ENCODE measurements at regions not wholly inside any gene's neighbourhood (a gene's known extent, or its start where the extent isn't known, plus 50 kb on each side); places are given as distances from the start of the nearest gene placed in this dataset.
"Not testable (repeated sequence)": the region's sequence is repeated elsewhere in the genome, so short reads cannot be mapped to it uniquely, and the experiment has no call there.

GRCh38 chrY:7355891-7356290 is 444.3 kb upstream of the AMELY start:
- not testable (repeated sequence) for H2AK5ac ChIP-seq (ENCODE audit: low read length, severe bottlenecking); H3K14ac ChIP-seq (ENCODE audit: low read length in 2 of 2); H3K4me2 ChIP-seq (ENCODE audit: low read length, poor library complexity, severe bottlenecking); H3K23ac ChIP-seq (ENCODE audit: low read length in 2 of 2); H2BK12ac ChIP-seq (ENCODE audit: low read length in 2 of 2); H2BK15ac ChIP-seq (ENCODE audit: low read depth, poor library complexity, severe bottlenecking); H3K4ac ChIP-seq (ENCODE audit: low read depth in 1 of 2, low read length in 2 of 2); H2AFZ ChIP-seq (ENCODE audit: low read depth, low read length); H2BK5ac ChIP-seq (ENCODE audit: low read depth, low read length, poor library complexity, severe bottlenecking); DNase-seq; H4K91ac ChIP-seq (ENCODE audit: low read length); H2BK120ac ChIP-seq (ENCODE audit: low read depth, low read length); H4K8ac ChIP-seq (ENCODE audit: low read length); H3K4me1 ChIP-seq (ENCODE audit: control insufficient read depth, insufficient read depth, low read depth, low read length); H3K4me3 ChIP-seq (ENCODE audit: insufficient read depth in 1 of 2, low read depth in 1 of 2, low read length in 2 of 2); H3K9me3 ChIP-seq (ENCODE audit: control insufficient read depth, low read length); H3K27ac ChIP-seq (ENCODE audit: low read length, poor library complexity, severe bottlenecking); H3K9ac ChIP-seq (ENCODE audit: low read length); H3K18ac ChIP-seq (ENCODE audit: low read depth in 1 of 2, low read length in 2 of 2); H3K79me1 ChIP-seq (replicated peaks; ENCODE audit: low read length, poor library complexity, severe bottlenecking); H3K27me3 ChIP-seq (ENCODE audit: control insufficient read depth in 1 of 2, insufficient read depth in 1 of 2, low read length in 2 of 2); H3K36me3 ChIP-seq (ENCODE audit: control insufficient read depth in 1 of 2, insufficient read depth in 2 of 2, low read depth in 1 of 2, low read length in 2 of 2)
- WGBS = 92% methylated on average over 2 of the region's 6 CpGs

- Histone ChIP-seq H3K27ac (ENCODE audit: low read length, poor library complexity, severe bottlenecking) (no peak overlapping the region), H2AK5ac (ENCODE audit: low read length, severe bottlenecking) (no peak overlapping the region), H3K27me3 (ENCODE audit: control insufficient read depth in 1 of 2, insufficient read depth in 1 of 2, low read length in 2 of 2) (no peaks in the 10 kb centered on the region), H3K4me2 (ENCODE audit: low read length, poor library complexity, severe bottlenecking) (no peak overlapping the region), H3K14ac (ENCODE audit: low read length in 2 of 2) (no peak overlapping the region), H2BK5ac (ENCODE audit: low read depth, low read length, poor library complexity, severe bottlenecking) (no peak overlapping the region), H3K23ac (ENCODE audit: low read length in 2 of 2) (no peak overlapping the region), H2BK12ac (ENCODE audit: low read length in 2 of 2) (no peak overlapping the region), H4K91ac (ENCODE audit: low read length) (no peak overlapping the region), H3K9ac (ENCODE audit: low read length) (no peak overlapping the region), H2AFZ (ENCODE audit: low read depth, low read length) (no peak overlapping the region), H3K4ac (ENCODE audit: low read depth in 1 of 2, low read length in 2 of 2) (no peak overlapping the region), H3K9me3 (ENCODE audit: control insufficient read depth, low read length) (no peaks in the 10 kb centered on the region), H3K18ac (ENCODE audit: low read depth in 1 of 2, low read length in 2 of 2) (no peak overlapping the region), H4K8ac (ENCODE audit: low read length) (no peak overlapping the region), H3K36me3 (ENCODE audit: control insufficient read depth in 1 of 2, insufficient read depth in 2 of 2, low read depth in 1 of 2, low read length in 2 of 2) (peaks cover 0 to 11% of the 10 kb centered on the region in 2 experiments), H2BK120ac (ENCODE audit: low read depth, low read length) (no peak overlapping the region), H3K79me1 (replicated peaks; ENCODE audit: low read length, poor library complexity, severe bottlenecking) (peaks cover 3% of the 10 kb centered on the region), H3K4me1 (ENCODE audit: control insufficient read depth, insufficient read depth, low read depth, low read length) (no peaks in the 10 kb centered on the region), H2BK15ac (ENCODE audit: low read depth, poor library complexity, severe bottlenecking) (no peak overlapping the region), H3K4me3 (ENCODE audit: insufficient read depth in 1 of 2, low read depth in 1 of 2, low read length in 2 of 2) (no peak overlapping the region)
- DNase-seq = peak; percentile 48
- 20% methylated on average over 1 of the region's 7 CpGs for WGBS
These were observed 433.1 kb upstream of the AMELY start for GRCh38 chrY:7344661-7345060.

- no peak for DNase-seq
- no peak overlapping the region for H4K91ac ChIP-seq (ENCODE audit: low read length)
- H3K23ac ChIP-seq (ENCODE audit: low read length in 2 of 2) = no peak overlapping the region
- H2BK5ac ChIP-seq (ENCODE audit: low read depth, low read length, poor library complexity, severe bottlenecking) = no peak overlapping the region
- WGBS = 84% methylated on average over 4 of the region's 4 CpGs
- H3K4me2 ChIP-seq (ENCODE audit: low read length, poor library complexity, severe bottlenecking) = no peak overlapping the region
- no peak overlapping the region for H3K4ac ChIP-seq (ENCODE audit: low read depth in 1 of 2, low read length in 2 of 2)
- no peak overlapping the region for H2BK15ac ChIP-seq (ENCODE audit: low read depth, poor library complexity, severe bottlenecking)
- H2BK120ac ChIP-seq (ENCODE audit: low read depth, low read length) = no peak overlapping the region
- H3K27ac ChIP-seq (ENCODE audit: low read length, poor library complexity, severe bottlenecking) = no peak overlapping the region
- no peak overlapping the region for H3K14ac ChIP-seq (ENCODE audit: low read length in 2 of 2)
- no peak overlapping the region for H3K18ac ChIP-seq (ENCODE audit: low read depth in 1 of 2, low read length in 2 of 2)
- no peak overlapping the region for H2AK5ac ChIP-seq (ENCODE audit: low read length, severe bottlenecking)
- no peak overlapping the region for H2BK12ac ChIP-seq (ENCODE audit: low read length in 2 of 2)
- no peak overlapping the region for H3K9ac ChIP-seq (ENCODE audit: low read length)
- H3K27me3 ChIP-seq (ENCODE audit: control insufficient read depth in 1 of 2, insufficient read depth in 1 of 2, low read length in 2 of 2) = no peaks in the 10 kb centered on the region
- H3K79me1 ChIP-seq (replicated peaks; ENCODE audit: low read length, poor library complexity, severe bottlenecking) = peaks cover 2% of the 10 kb centered on the region
- no peak overlapping the region for H3K4me3 ChIP-seq (ENCODE audit: insufficient read depth in 1 of 2, low read depth in 1 of 2, low read length in 2 of 2)
- no peaks in the 10 kb centered on the region for H3K4me1 ChIP-seq (ENCODE audit: control insufficient read depth, insufficient read depth, low read depth, low read length)
- peaks cover 0 to 14% of the 10 kb centered on the region in 2 experiments for H3K36me3 ChIP-seq (ENCODE audit: control insufficient read depth in 1 of 2, insufficient read depth in 2 of 2, low read depth in 1 of 2, low read length in 2 of 2)
- H3K9me3 ChIP-seq (ENCODE audit: control insufficient read depth, low read length) = no peaks in the 10 kb centered on the region
- no peak overlapping the region for H4K8ac ChIP-seq (ENCODE audit: low read length)
- no peak overlapping the region for H2AFZ ChIP-seq (ENCODE audit: low read depth, low read length)
These were observed 431.7 kb upstream of the AMELY start for GRCh38 chrY:7343261-7343660.

- not testable (repeated sequence) for H4K8ac ChIP-seq (ENCODE audit: low read length); H3K18ac ChIP-seq (ENCODE audit: low read depth in 1 of 2, low read length in 2 of 2); H3K9me3 ChIP-seq (ENCODE audit: control insufficient read depth, low read length); H2BK5ac ChIP-seq (ENCODE audit: low read depth, low read length, poor library complexity, severe bottlenecking); H3K27me3 ChIP-seq (ENCODE audit: control insufficient read depth in 1 of 2, insufficient read depth in 1 of 2, low read length in 2 of 2); H2BK120ac ChIP-seq (ENCODE audit: low read depth, low read length); H2BK12ac ChIP-seq (ENCODE audit: low read length in 2 of 2); H3K4me2 ChIP-seq (ENCODE audit: low read length, poor library complexity, severe bottlenecking); H2AK5ac ChIP-seq (ENCODE audit: low read length, severe bottlenecking); H3K4me3 ChIP-seq (ENCODE audit: insufficient read depth in 1 of 2, low read depth in 1 of 2, low read length in 2 of 2); H2BK15ac ChIP-seq (ENCODE audit: low read depth, poor library complexity, severe bottlenecking); H3K23ac ChIP-seq (ENCODE audit: low read length in 2 of 2); H3K79me1 ChIP-seq (replicated peaks; ENCODE audit: low read length, poor library complexity, severe bottlenecking); H3K4ac ChIP-seq (ENCODE audit: low read depth in 1 of 2, low read length in 2 of 2); DNase-seq; H4K91ac ChIP-seq (ENCODE audit: low read length); H3K27ac ChIP-seq (ENCODE audit: low read length, poor library complexity, severe bottlenecking); H3K14ac ChIP-seq (ENCODE audit: low read length in 2 of 2); H2AFZ ChIP-seq (ENCODE audit: low read depth, low read length); H3K9ac ChIP-seq (ENCODE audit: low read length); H3K4me1 ChIP-seq (ENCODE audit: control insufficient read depth, insufficient read depth, low read depth, low read length)
- peaks cover 0 to 12% of the 10 kb centered on the region in 2 experiments for H3K36me3 ChIP-seq (ENCODE audit: control insufficient read depth in 1 of 2, insufficient read depth in 2 of 2, low read depth in 1 of 2, low read length in 2 of 2)
- 83% methylated on average over 16 of the region's 16 CpGs for WGBS
These were observed 431.2 kb upstream of the AMELY start for GRCh38 chrY:7342732-7343131.
